Stimulated activated CD4-positive, alpha-beta T cell treated with anti-CD3 and anti-CD28 coated beads, Interleukin-4, amount 100 ng/mL, for 1 hour (primary cell): ENCODE measurements at regions not wholly inside any gene's neighbourhood (a gene's known extent, or its start where the extent isn't known, plus 50 kb on each side); places are given as distances from the start of the nearest gene placed in this dataset.
A peak's percentile ranks its signal among the peaks of the same experiment; 100 is the strongest.

Experiments used
- DNase-seq: peaks from one replicate; pipeline ENCODE4 v3.0.0-alpha.2; 2020

- no peak for DNase-seq
Measured at GRCh38 chr10:3689871-3690510, 95.0 kb downstream of the KLF6 start.

DNA sequence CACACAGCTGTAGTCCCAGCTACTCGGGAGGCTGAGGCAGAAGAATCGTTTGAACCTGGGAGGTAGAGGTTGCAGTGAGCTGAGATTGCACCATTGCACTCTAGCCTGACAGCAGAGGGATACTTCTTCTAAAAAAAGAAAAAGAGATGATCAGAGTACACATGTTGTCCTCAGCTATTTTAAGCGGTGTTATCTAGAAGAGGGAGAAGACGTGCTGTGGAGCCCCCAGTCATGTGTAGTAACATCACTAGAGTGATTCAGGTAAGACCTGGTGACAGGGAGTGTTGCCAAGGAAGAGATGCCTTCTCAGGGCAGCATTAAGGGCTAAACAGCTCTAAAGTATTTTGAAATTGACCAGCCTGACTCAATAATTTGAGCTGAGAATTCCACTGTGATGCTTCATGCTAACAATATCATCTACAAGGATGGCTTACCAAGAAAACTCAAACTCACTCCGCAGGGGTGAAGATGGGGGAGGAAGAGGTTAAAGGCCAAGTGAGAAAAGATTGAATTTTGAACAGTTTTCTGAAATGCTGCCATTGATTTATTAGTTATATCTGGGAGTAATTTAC, 97.4 kb downstream of the KLF6 start:
- DNase-seq, result no peak

DNA sequence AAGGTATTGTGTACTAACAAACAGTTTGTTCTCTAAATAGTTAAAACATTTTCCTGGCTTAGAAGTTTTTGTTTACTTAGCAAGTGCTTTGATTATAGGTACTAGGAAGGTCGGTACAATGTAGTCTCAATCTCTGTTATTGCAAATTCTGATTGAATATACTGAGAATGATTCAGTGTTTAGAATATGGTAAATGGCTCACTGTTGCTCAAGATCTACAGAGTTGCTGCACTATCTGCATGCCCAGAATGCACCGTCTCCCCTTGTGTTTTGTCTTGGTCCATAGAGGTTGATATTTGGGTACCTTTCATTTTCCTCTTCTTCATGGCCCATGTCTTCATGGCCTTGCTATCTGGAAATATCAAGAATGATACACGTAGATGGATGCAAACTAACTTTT, 99.6 kb downstream of the KLF6 start:
- no peak for DNase-seq

DNA sequence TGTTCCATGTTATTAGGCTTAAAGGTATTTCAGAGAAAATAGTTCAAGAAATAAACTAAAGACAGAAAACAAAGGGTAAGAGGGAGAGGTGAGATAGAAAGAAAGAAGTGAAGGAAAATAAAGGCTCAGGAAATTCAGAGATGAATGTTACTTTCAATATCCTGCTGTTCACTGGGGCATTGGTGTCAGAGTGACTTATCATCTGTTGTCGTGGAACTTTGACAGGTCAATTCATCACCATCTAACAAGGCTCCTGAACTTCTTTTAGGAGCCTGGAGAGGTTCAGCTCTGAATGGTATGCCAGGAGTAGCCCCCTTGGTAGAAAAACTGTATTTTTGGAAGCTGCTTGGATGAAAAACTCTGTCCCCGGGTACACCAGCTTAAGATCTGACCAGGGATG, 100.1 kb downstream of the KLF6 start:
- no peak for DNase-seq

DNA sequence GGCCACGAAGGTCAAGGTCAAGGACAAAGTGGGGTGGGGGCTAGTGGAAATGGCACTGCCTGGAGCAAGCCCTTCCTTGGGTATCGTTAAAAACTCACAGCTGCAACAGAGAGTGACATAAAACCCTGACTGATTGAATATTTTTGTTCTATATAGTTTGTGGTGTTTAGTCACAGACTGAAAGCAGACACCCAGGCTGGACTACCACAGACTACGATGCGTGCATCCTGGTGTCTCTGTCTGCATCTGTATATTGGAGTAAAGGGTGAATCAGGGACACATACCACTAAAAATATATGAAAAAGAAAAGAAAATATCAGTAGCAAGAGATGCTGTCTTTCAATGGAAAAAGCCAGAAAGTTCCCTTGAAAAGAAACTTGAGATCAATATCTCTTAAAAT, 101.4 kb downstream of the KLF6 start:
- no peak for DNase-seq

GRCh38 chr10:3682745-3683144, 102.3 kb downstream of the KLF6 start:
- DNase-seq, result no peak

- DNase-seq, result no peak
Measured at GRCh38 chr10:3681642-3682554, 103.1 kb downstream of the KLF6 start.

GRCh38 chr10:3679950-3680629, 104.9 kb downstream of the KLF6 start:
- DNase-seq, result no peak

GRCh38 chr10:3678629-3679227, 106.3 kb downstream of the KLF6 start:
- DNase-seq, result no peak

- DNase-seq, result no peak
Measured at GRCh38 chr10:3676564-3676963, 108.4 kb downstream of the KLF6 start.

DNA sequence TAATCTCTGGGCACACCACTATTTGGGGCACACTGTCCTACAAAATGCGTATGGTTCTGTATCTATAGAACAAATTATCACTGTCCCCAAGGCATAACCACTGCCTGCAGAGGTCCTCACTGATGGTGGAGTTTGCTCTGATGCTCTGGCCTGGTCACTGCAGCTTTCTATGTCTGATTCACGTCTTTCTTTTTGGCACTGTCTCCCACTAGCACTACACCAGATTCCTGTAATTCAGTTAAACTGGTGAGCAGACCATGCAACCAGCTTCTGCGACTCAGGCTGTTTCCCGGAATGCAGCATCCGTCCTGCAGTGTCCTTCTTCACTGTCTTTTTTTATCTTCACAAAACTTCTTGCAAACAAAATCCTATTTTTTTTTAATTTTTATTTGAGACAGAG, 112.8 kb downstream of the KLF6 start:
- DNase-seq, result no peak

GRCh38 chr10:3671386-3671955, 113.5 kb downstream of the KLF6 start:
- no peak for DNase-seq

- no peak for DNase-seq
Measured at GRCh38 chr10:3668966-3669330, 116.1 kb downstream of the KLF6 start.

- DNase-seq, result peak; percentile 59
Measured at GRCh38 chr10:3668276-3668965, 116.6 kb downstream of the KLF6 start.

DNA sequence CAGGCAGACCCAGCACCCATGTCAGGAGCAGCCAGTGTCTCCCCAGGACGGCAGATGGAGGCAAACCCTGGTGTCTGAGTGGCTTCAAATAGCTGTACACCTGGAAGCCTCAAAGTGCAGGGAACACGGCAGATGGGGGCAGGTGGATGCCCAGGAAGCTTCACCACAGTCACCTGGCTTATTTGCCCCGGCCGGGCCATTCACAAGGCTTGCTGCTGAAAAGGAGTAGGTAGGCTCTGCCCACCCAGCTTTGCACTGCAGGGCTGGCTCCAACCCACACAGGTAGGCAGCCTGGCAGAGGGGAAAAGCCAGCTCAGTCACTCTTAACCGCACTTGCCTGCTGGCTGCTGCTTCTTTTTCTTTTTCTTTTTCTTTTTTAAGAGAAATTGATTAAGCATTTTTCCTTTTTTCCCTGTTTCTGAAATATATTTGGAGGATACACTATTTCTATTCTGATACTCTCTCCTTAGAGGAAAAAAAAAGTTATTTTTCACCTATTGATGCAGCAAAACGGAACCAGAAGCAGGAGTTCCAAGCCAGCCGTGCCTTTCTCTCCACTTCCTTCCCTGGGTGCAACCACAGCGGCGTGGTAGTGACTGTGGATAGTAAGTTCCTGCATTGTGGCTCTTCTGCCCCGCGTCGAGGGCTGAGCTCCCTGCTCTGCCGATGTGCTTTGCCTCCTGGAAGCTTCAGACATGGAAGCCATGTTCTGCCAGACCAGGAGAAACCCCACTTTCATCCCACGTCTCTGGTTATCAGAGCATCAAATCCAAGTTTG, 118.3 kb downstream of the KLF6 start:
- peak; percentile 48 for DNase-seq

GRCh38 chr10:3665316-3665908, 119.6 kb downstream of the KLF6 start:
- no peak for DNase-seq

GRCh38 chr10:3662775-3663174, 122.2 kb downstream of the KLF6 start:
- no peak for DNase-seq

GRCh38 chr10:3661271-3661670, 123.7 kb downstream of the KLF6 start:
- DNase-seq, result no peak

- no peak for DNase-seq
Measured at GRCh38 chr10:3660753-3661152, 124.3 kb downstream of the KLF6 start.

GRCh38 chr10:3659203-3659917, 125.6 kb downstream of the KLF6 start:
- DNase-seq, result no peak
